ENCODE measurements at regions not wholly inside any gene's neighbourhood (a gene's known extent, or its start where the extent isn't known, plus 50 kb on each side); places are given as distances from the start of the nearest gene placed in this dataset.

GRCh38 chr7:156065400-156065799 is 253.1 kb upstream of the SHH start:
- TF ChIP-seq CTCF (IDR thresholded peaks at IDR 0.05; ENCODE audit: insufficient read depth, low read length) = no peak
- TF ChIP-seq POLR2AphosphoS5 (IDR thresholded peaks at IDR 0.05; ENCODE audit: low read depth) = no peak
- no peak for TF ChIP-seq GABPA (IDR thresholded peaks at IDR 0.05; ENCODE audit: low read depth)
